IPS DF 4.7 (cell line): ENCODE measurements at regions not wholly inside any gene's neighbourhood (a gene's known extent, or its start where the extent isn't known, plus 50 kb on each side); places are given as distances from the start of the nearest gene placed in this dataset.
"Not testable (repeated sequence)": the region's sequence is repeated elsewhere in the genome, so short reads cannot be mapped to it uniquely, and the experiment has no call there.

ENCODE experiments used
- DNase-seq: peaks from one replicate; pipeline ENCODE4 v3.0.0-alpha.2; 2013; ENCODE audit warnings: low spot score; ENCODE audit errors: extremely low read depth

- no peak for DNase-seq
Measured at GRCh38 chr4:96406742-96407141, 566.8 kb downstream of the PDHA2 start.

- no peak for DNase-seq
Measured at GRCh38 chr4:96407225-96407624, 567.3 kb downstream of the PDHA2 start.

- DNase-seq: no peak
Measured at GRCh38 chr4:96407738-96408463, 568.0 kb downstream of the PDHA2 start.

DNA sequence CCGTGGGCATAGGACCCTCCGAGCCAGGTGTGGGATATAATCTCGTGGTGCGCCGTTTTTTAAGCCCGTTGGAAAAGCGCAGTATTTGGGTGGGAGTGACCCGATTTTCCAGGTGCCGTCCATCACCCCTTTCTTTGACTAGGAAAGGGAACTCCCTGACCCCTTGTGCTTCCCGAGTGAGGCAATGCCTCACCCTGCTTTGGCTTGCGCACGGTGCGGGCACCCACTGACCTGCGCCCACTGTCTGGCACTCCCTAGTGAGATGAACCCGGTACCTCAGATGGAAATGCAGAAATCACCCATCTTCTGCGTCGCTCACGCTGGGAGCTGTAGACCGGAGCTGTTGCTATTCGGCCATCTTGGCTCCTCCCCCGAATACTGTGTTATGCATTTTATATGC, 575.0 kb downstream of the PDHA2 start:
- DNase-seq: not testable (repeated sequence)

- DNase-seq: no peak
Measured at GRCh38 chr4:96429657-96430056, 589.8 kb downstream of the PDHA2 start.

- DNase-seq: no peak
Measured at GRCh38 chr4:96431094-96431493, 591.2 kb downstream of the PDHA2 start.

DNA sequence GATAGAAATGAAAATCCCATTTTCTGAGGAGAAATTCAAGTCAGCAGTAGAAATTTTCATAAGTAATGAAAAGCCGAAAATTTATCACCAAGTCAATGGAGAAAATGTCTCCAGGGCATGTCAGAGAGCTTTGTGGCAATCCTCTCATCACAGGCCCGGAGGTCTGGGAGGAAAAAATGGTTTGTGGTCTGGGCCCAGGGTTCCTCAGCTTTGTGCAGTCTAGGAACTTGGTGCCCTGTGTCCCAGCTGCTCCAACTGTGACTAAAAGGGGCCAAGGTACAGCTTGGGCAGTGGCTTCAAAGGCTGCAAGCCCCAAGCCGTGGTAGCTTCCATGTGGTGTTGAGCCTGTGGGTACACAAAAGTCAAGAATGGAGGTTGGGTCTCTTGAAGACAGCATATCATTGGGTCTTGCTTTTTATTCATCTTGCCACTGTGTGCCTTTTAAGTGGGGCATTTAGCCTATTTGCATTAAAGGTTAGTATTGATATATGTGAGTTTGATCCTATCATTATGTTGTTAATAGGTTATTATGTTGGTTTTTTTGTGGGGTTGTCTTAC, 608.5 kb downstream of the PDHA2 start:
- no peak for DNase-seq

- DNase-seq: no peak
Measured at GRCh38 chr4:96455045-96455720, 615.3 kb downstream of the PDHA2 start.

DNA sequence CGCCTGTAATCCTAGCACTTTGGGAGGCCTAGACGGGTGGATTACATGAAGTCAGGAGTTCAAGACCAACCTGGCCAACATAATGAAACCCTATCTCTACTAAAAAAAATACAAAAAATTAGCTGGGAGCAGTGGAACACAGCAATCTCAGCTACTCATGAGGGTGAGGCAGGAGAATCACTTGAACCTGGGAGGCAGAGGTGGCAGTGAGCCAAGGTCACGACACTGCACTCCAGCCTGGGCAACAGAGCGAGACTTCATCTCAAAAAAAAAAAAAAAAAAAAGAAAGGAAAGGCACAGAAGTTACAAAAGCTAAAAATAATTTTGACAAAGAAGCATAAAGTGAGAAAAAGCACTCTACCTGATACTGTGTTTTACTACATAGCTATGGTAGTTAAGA, 618.1 kb downstream of the PDHA2 start:
- DNase-seq: not testable (repeated sequence)

- DNase-seq: no peak
Measured at GRCh38 chr4:96459105-96459504, 619.2 kb downstream of the PDHA2 start.

DNA sequence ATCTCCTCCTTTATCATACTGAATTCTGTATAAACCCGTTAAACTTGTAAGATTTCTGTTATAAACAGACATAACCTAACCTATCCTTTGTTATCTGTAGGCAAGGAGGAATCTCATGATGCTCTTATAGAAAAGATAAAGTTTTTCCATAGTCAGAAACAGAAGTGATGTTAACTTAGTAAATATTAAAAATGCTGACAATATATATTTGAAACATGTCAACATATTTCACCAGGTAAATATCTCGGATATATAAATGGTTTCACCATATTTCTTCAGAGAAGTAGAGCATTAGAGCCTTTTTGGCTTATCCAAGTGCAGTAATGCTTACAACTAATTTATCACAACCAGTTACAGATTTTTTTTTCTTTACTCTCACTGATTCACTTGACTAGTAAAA, 625.9 kb downstream of the PDHA2 start:
- no peak for DNase-seq

- no peak for DNase-seq
Measured at GRCh38 chr4:96471956-96472867, 632.3 kb downstream of the PDHA2 start.

DNA sequence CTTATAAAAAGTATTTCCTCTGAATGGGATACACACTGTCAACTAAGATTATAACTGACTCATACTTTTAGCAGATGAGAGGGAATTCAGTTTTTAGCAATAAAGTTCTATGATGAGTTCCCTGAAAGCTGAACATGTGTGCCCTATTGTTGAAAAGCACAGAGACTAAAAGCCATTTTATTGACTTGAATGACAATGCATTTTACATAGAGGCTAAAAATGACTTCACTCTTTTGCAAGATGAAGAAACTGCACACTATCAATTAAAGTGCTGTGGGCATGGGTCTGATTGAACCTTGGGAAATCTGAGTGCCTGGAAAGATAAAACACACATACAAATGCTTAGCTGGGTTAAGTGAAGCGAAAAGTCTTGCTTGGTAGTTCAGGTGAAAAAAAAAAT, 633.4 kb downstream of the PDHA2 start:
- no peak for DNase-seq

- DNase-seq: no peak
Measured at GRCh38 chr4:96483308-96484030, 643.6 kb downstream of the PDHA2 start.

GRCh38 chr4:96486563-96486962, 646.7 kb downstream of the PDHA2 start:
- DNase-seq: no peak

DNA sequence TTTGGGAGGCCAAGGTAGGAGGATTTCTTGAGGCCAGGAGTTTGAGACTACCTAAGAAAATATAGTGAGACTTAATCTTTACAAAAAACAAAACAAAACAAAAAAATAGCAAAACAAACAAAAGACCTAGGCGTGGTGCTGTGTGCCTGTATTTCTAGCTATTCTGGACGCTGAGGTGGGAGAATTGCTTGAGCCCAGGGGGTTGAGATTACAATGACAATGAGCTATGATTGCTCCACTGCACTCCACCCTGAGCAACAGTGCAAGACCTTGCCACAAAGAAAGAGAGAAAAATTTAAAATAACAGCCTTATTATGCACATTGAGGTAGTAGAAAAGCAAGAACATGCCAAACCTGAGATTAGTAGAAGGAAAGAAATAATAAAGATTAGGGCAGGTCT, 657.7 kb downstream of the PDHA2 start:
- DNase-seq: no peak

DNA sequence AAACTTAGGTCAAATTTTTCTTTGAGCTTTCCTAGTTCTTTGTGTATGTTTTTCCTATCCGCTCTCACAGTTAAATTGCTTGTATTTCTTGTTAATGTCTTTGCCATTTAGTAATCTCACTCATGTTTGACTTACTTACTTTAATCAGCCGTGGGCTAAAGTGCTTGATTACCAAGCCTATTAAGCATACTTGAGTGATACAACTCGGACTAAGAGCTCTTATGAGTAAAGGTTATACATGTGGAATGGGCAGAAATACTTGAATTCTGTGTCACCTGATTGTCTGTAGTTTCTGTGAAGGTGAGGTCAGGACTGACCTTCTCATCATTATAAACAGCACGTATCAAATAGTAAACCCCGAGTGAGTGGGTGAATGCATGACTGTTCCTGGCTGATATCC, 664.5 kb downstream of the PDHA2 start:
- no peak for DNase-seq

DNA sequence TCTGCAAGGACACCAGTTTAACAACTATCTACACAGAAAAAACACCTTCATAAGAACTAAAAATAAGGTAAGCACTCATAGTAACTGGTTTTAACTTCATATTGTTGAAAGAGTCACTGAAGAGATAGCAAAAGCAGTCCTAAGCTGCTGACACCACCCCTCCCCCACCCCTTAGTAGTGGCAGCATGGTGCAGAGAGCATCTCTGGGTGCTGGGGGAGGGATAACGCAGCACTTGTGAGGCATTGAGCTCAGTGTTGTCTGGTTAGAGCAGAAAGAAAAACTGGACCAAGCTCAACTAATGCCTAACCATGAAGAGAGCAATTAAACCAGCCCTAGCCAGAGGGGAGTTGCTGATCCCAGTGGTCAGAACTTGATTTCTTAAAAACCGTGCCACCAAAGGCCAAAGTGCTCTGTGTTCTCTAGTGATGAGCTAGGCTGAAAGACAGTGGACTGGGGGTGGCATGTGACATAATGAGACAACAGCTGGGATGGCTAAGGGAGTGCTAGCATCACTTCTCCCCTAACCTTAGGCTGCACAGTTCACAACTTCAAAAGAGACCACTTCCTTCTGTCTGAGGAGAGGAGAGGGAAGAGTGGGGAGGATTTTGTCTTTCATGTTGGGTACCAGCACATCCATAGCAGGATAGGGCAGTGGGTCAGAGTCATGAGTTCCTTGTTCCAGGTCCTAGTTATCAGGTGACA, 669.3 kb downstream of the PDHA2 start:
- DNase-seq: no peak

DNA sequence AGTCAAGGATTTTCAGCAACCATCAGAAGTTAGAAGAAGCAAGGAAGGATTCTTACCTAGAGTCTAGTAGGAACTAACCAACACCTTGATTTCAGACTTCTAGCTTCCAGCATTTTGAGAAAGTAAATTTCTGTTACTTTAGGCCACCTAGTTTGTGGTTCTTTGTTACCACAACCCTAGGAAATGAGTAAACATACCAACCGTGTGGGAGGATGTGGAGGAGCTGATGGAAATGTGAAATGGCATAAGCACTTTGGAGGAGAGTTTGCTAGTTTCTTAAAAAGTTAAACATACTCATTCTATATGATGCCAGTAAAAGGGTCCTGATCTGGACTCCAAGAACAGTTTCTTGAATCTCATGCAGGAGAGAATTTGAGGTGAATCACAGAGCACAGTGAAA, 679.4 kb downstream of the PDHA2 start:
- DNase-seq: no peak

GRCh38 chr4:96521046-96521536, 681.2 kb downstream of the PDHA2 start:
- DNase-seq: no peak
